ENCODE measurements at regions not wholly inside any gene's neighbourhood (a gene's known extent, or its start where the extent isn't known, plus 50 kb on each side); places are given as distances from the start of the nearest gene placed in this dataset.

GRCh38 chr1:219265026-219265515 lies 91.4 kb downstream of the LYPLAL1 start:
- H3K36me3 ChIP-seq (ENCODE audit: control insufficient read depth, insufficient read depth, low read length): no peaks in the 10 kb centered on the region
- H3K4me3 ChIP-seq (ENCODE audit: extremely low read depth, insufficient read depth, low read length, poor library complexity, severe bottlenecking): no peak overlapping the region
- H3K27ac ChIP-seq (ENCODE audit: low read depth, low read length, severe bottlenecking): no peak overlapping the region
- H3K9me3 ChIP-seq (ENCODE audit: control insufficient read depth, low read length): peaks cover 7% of the 10 kb centered on the region
- H3K4me1 ChIP-seq (ENCODE audit: control insufficient read depth, insufficient read depth, low read length, poor library complexity, severe bottlenecking): peaks cover 5% of the 10 kb centered on the region
- no CpG with 5 or more reads among the region's 2 CpGs for WGBS, 2 experiments (ENCODE audit: insufficient coverage in 2 of 2)

DNA sequence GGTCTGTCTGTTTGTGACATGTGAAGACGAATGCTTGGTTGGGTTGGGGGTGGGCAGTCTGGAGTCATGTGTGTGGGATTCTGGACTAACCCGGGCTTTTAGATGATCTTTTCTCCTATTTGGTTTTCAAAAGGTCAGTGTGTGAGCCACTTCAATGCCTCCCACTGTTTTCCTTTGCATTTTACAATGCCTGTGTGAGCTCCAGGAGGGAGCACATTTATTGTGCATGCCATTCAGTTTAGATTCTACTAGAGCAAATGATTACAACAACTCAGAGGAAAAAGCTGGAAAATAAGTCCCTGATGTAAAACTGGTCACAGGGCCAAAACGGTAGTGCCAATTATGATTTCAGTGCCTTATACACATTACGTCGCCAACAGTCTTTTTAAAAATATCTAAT lies 90.9 kb downstream of the LYPLAL1 start:
- Histone ChIP-seq H3K27ac (ENCODE audit: low read depth, low read length, severe bottlenecking) (no peak overlapping the region), H3K9me3 (ENCODE audit: control insufficient read depth, low read length) (peaks cover 7% of the 10 kb centered on the region), H3K4me3 (ENCODE audit: extremely low read depth, insufficient read depth, low read length, poor library complexity, severe bottlenecking) (no peak overlapping the region), H3K36me3 (ENCODE audit: control insufficient read depth, insufficient read depth, low read length) (no peaks in the 10 kb centered on the region), H3K4me1 (ENCODE audit: control insufficient read depth, insufficient read depth, low read length, poor library complexity, severe bottlenecking) (peaks cover 5% of the 10 kb centered on the region)
- 36% methylated on average over 3 of the region's 5 CpGs; no CpG with 5 or more reads in 1 of the 2 experiments for WGBS, 2 experiments (ENCODE audit: insufficient coverage in 2 of 2)
